H1 (cell line): ENCODE measurements at regions not wholly inside any gene's neighbourhood (a gene's known extent, or its start where the extent isn't known, plus 50 kb on each side); places are given as distances from the start of the nearest gene placed in this dataset.

Experiments
- CTCF ChIA-PET: fragments of 300-600 bp; sonication (Branson Sonifier 250); formaldehyde crosslinking; loops from one replicate; lab custom pipeline; 2021; ENCODE audit not compliant: partially characterized antibody; lab: Charles Lee
- POLR2A ChIA-PET: fragments of 300-600 bp; sonication (Branson Sonifier 250); formaldehyde crosslinking; loops from one replicate; lab custom pipeline; 2021; ENCODE audit warnings: inconsistent platforms; ENCODE audit not compliant: partially characterized antibody; lab: Charles Lee
- DNase-seq, 2 experiments: peaks; one replicate each; pipeline versions ENCODE4 v3.0.0 to v3.0.0-alpha.2; 2010 to 2022; ENCODE audit warnings: low spot score in 2 of 2, low read depth in 1 of 2, mixed read lengths in 1 of 2
- FAIRE-seq: peaks from 2 replicates; lab custom pipeline; 2011; peaks lifted over from hg19 to GRCh38; lab: Jason Lieb, UNC
- H2AFZ ChIP-seq: 2 replicates; pipeline ENCODE4 v1.8.1; 2012; ENCODE audit warnings: low read length, inconsistent platforms
- H2AK5ac ChIP-seq: 2 replicates; pipeline ENCODE4 v1.6.1; 2013; ENCODE audit warnings: low read depth, low read length
- H2BK120ac ChIP-seq: replicated peaks from 2 replicates; pipeline ENCODE3; 2013; ENCODE audit warnings: low read depth, low read length, inconsistent platforms
- H2BK12ac ChIP-seq: 2 replicates; pipeline ENCODE4 v1.6.1; 2013; ENCODE audit warnings: low read depth, low read length
- H2BK15ac ChIP-seq: 2 replicates; pipeline ENCODE4 v1.6.1; 2013; ENCODE audit warnings: low read length
- H2BK20ac ChIP-seq: 2 replicates; pipeline ENCODE4 v1.6.1; 2013; ENCODE audit warnings: low read length
- H2BK5ac ChIP-seq: 2 replicates; pipeline ENCODE4 v1.6.1; 2013; ENCODE audit warnings: low read depth, low read length
- H3K14ac ChIP-seq: 2 replicates; pipeline ENCODE4 v1.6.1; 2013; ENCODE audit warnings: inconsistent platforms; ENCODE audit not compliant: insufficient read length
- H3K18ac ChIP-seq: 2 replicates; pipeline ENCODE4 v1.6.1; 2013; ENCODE audit warnings: low read length; ENCODE audit errors: extremely low read depth
- H3K23ac ChIP-seq: 2 replicates; pipeline ENCODE4 v1.6.1; 2013; ENCODE audit warnings: inconsistent platforms; ENCODE audit not compliant: insufficient read length
- H3K23me2 ChIP-seq: 2 replicates; pipeline ENCODE4 v1.6.1; 2013; ENCODE audit warnings: low read depth, low read length
- H3K27ac ChIP-seq: 2 replicates; pipeline ENCODE4 v1.6.1; 2011; ENCODE audit warnings: low read depth, low read length, inconsistent platforms
- H3K27me3 ChIP-seq, 4 experiments: replicated peaks in 1 of 4; 1 replicate in 1 of 4; 2 replicates in 3 of 4; pipeline versions ENCODE4 v1.6.1 to v1.8.1; 2011 to 2013; ENCODE audit warnings: low read length in 3 of 4, mild to moderate bottlenecking in 3 of 4, inconsistent platforms in 2 of 4, mixed read lengths in 2 of 4, moderate library complexity in 1 of 4; ENCODE audit not compliant: control insufficient read depth in 3 of 4, insufficient read depth in 3 of 4; ENCODE audit errors: extremely low read depth in 1 of 4
- H3K36me3 ChIP-seq, 4 experiments: 2 replicates each; pipeline versions ENCODE4 v1.6.1 to v1.8.1; 2011 to 2013; ENCODE audit warnings: mild to moderate bottlenecking in 4 of 4, low read length in 3 of 4, moderate library complexity in 2 of 4, control low read depth in 1 of 4, inconsistent platforms in 1 of 4; ENCODE audit not compliant: insufficient read depth in 4 of 4, control insufficient read depth in 2 of 4
- H3K4ac ChIP-seq: replicated peaks from 2 replicates; pipeline ENCODE3; 2013; ENCODE audit warnings: low read length, low read depth, mixed read lengths, inconsistent platforms; ENCODE audit not compliant: insufficient read length
- H3K4me1 ChIP-seq, 4 experiments: replicated peaks in 1 of 4; 1 replicate in 1 of 4; 2 replicates in 3 of 4; pipeline versions ENCODE4 v1.6.1 to v1.8.1; 2011 to 2013; ENCODE audit warnings: low read length in 3 of 4, inconsistent platforms in 2 of 4, mixed read lengths in 1 of 4; ENCODE audit not compliant: insufficient read depth in 4 of 4, control insufficient read depth in 3 of 4
- H3K4me2 ChIP-seq, 2 experiments: 2 replicates each; pipeline versions ENCODE4 v1.6.1 to v1.8.1; 2011 to 2013; ENCODE audit warnings: low read depth in 2 of 2, low read length in 2 of 2, control low read depth in 1 of 2, inconsistent platforms in 1 of 2, mild to moderate bottlenecking in 1 of 2; ENCODE audit not compliant: insufficient read depth in 1 of 2
- H3K4me3 ChIP-seq, 4 experiments: fragments of 200-600, 300-600 bp in 1 of 4; sonication (generic), shearing (Covaris generic), sonication (Bioruptor Twin) in 1 of 4; 2 replicates each; pipeline versions ENCODE4 v1.5.1 to v1.8.1; 2011 to 2016; ENCODE audit warnings: low read length in 4 of 4, low read depth in 3 of 4, control low read depth in 2 of 4, inconsistent platforms in 2 of 4, mild to moderate bottlenecking in 2 of 4, mixed read lengths in 1 of 4, moderate library complexity in 1 of 4; ENCODE audit not compliant: insufficient read depth in 2 of 4; ENCODE audit errors: extremely low read depth in 1 of 4
- H3K56ac ChIP-seq: replicated peaks from 2 replicates; pipeline ENCODE3; 2013; ENCODE audit warnings: low read depth, mild to moderate bottlenecking, mixed read lengths, low read length, inconsistent platforms; ENCODE audit not compliant: insufficient read length
- H3K79me1 ChIP-seq: 2 replicates; pipeline ENCODE4 v1.6.1; 2013; ENCODE audit warnings: low read depth, low read length, control low read depth
- H3K79me2 ChIP-seq, 2 experiments: 2 replicates each; pipeline versions ENCODE4 v1.6.1 to v1.8.1; 2012 to 2013; ENCODE audit warnings: low read length in 2 of 2, mild to moderate bottlenecking in 2 of 2, inconsistent platforms in 1 of 2; ENCODE audit not compliant: insufficient read depth in 2 of 2, control insufficient read depth in 1 of 2
- H3K9ac ChIP-seq, 4 experiments: replicated peaks in 1 of 4; 1 replicate in 1 of 4; 2 replicates in 3 of 4; pipeline versions ENCODE4 v1.6.1 to v1.8.1; 2011 to 2013; ENCODE audit warnings: low read depth in 3 of 4, low read length in 3 of 4, control low read depth in 2 of 4, mild to moderate bottlenecking in 2 of 4, moderate library complexity in 2 of 4, inconsistent platforms in 1 of 4; ENCODE audit errors: extremely low read depth in 1 of 4
- H3K9me3 ChIP-seq, 2 experiments: 2 replicates each; pipeline versions ENCODE4 v1.6.1 to v1.8.1; 2012 to 2013; ENCODE audit warnings: mild to moderate bottlenecking in 2 of 2, moderate library complexity in 2 of 2, control low read depth in 1 of 2, inconsistent platforms in 1 of 2, low read depth in 1 of 2, low read length in 1 of 2, mixed read lengths in 1 of 2; ENCODE audit not compliant: insufficient read depth in 2 of 2
- H4K20me1 ChIP-seq, 2 experiments: replicated peaks in 1 of 2; 2 replicates each; pipeline versions ENCODE3 to v1.8.1; 2011 to 2013; ENCODE audit warnings: inconsistent platforms in 2 of 2, low read length in 2 of 2, mild to moderate bottlenecking in 1 of 2; ENCODE audit not compliant: insufficient read depth in 2 of 2, control insufficient read depth in 1 of 2
- H4K5ac ChIP-seq: 2 replicates; pipeline ENCODE4 v1.6.1; 2013; ENCODE audit warnings: low read length, low read depth, mixed read lengths, inconsistent platforms; ENCODE audit not compliant: insufficient read length
- H4K8ac ChIP-seq: 2 replicates; pipeline ENCODE4 v1.8.0; 2013; ENCODE audit warnings: mild to moderate bottlenecking, moderate library complexity, low read length, inconsistent platforms; ENCODE audit not compliant: insufficient read depth; ENCODE audit errors: extremely low read depth
- H4K91ac ChIP-seq: replicated peaks from 2 replicates; pipeline ENCODE3; 2013; ENCODE audit warnings: low read length, mixed read lengths, inconsistent platforms; ENCODE audit not compliant: insufficient read length
- ASH2L ChIP-seq: fragments of 200-600, 300-600 bp; sonication (generic); IDR thresholded peaks from one replicate; pipeline ENCODE4 v1.7.1; 2017; ENCODE audit warnings: low read length
- BACH1 ChIP-seq: IDR thresholded peaks from 2 replicates; pipeline ENCODE4 v1.6.1; 2012; ENCODE audit warnings: low read length, improper control_type of control experiment
- BCL11A ChIP-seq, 2 experiments: IDR thresholded peaks; one replicate each; pipeline ENCODE4 v1.6.1; 2011; ENCODE audit warnings: low read depth in 2 of 2, low read length in 2 of 2, mild to moderate bottlenecking in 2 of 2
- CEBPB ChIP-seq: IDR thresholded peaks from 2 replicates; pipeline ENCODE4 v1.6.1; 2012; ENCODE audit warnings: low read depth, low read length
- EZH2 ChIP-seq: fragments of 200-600 bp; sonication (generic); IDR thresholded peaks from 2 replicates; pipeline ENCODE4 v1.7.1; 2012; ENCODE audit warnings: low read depth, mild to moderate bottlenecking, moderate library complexity, low read length, inconsistent platforms; ENCODE audit not compliant: severe bottlenecking
- FOSL1 ChIP-seq: IDR thresholded peaks from 2 replicates; pipeline ENCODE4 v1.6.1; 2011; ENCODE audit warnings: mild to moderate bottlenecking, low read depth, low read length, moderate library complexity; ENCODE audit not compliant: insufficient read depth
- RBBP5 ChIP-seq: IDR thresholded peaks from 2 replicates; pipeline ENCODE4 v1.7.1; 2012; ENCODE audit warnings: low read depth, mild to moderate bottlenecking, inconsistent platforms, low read length, moderate library complexity, borderline replicate concordance
- SIX5 ChIP-seq: IDR thresholded peaks from 2 replicates; pipeline ENCODE4 v1.6.1; 2011; ENCODE audit warnings: mild to moderate bottlenecking, low read depth, low read length
- YY1 ChIP-seq: IDR thresholded peaks from 2 replicates; pipeline ENCODE4 v1.6.1; 2011; ENCODE audit warnings: low read depth, mild to moderate bottlenecking, low read length
- WGBS, 2 experiments: shearing (Covaris generic) in 1 of 2; methylation state at CpG; one replicate each; pipeline versions ENCODE4 v1.1.6 to v1.1.7; 2013 to 2015; ENCODE audit warnings: low lambda C conversion rate in 2 of 2, mixed read lengths in 2 of 2, inconsistent platforms in 1 of 2, low coverage in 1 of 2, missing lambda C conversion rate in 1 of 2; ENCODE audit not compliant: insufficient replicate concordance in 2 of 2, insufficient coverage in 1 of 2, insufficient read length in 1 of 2; ENCODE audit errors: extremely low coverage in 1 of 2, missing lambda C conversion rate in 1 of 2; 5-methylcytosine and 5-hydroxymethylcytosine counted together

DNA sequence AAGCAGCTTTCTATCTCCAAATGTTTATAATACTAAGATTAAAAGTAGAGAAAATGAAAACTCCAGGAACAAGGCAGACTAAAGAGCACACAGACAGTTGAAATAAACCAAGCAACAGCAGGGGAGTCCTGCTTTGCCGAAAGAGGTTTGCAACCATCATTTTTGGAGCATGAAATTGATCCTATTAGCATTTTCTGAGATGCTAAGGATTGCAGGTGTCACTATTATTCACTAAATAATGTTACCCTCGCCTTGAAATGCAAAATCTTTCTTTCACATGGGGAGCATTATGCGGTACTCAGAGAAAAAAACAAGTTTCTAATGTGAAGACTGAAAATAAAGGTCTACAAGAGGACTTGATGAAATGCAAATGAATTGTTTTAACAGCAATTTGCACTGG, 81.7 kb upstream of the DNAJC10 start:
- no peak for FAIRE-seq
- no peaks in the 10 kb centered on the region for H3K9me3 ChIP-seq
- H2BK5ac ChIP-seq, result no peak overlapping the region
- peaks cover 0 to 4% (median 1%) of the 10 kb centered on the region in 4 experiments; a peak in 2 of 7 replicates for H3K4me1 ChIP-seq
- H3K9ac ChIP-seq, result no peak overlapping the region
- no peaks in the 10 kb centered on the region for H3K36me3 ChIP-seq
- no peaks in the 10 kb centered on the region for H3K79me2 ChIP-seq
- no peak overlapping the region for H2BK12ac ChIP-seq
- no peak overlapping the region for H3K56ac ChIP-seq
- no peak overlapping the region for H3K4ac ChIP-seq
- H3K27me3 ChIP-seq, result no peaks in the 10 kb centered on the region
- H2AFZ ChIP-seq, result no peak overlapping the region
- no peak overlapping the region for H3K4me2 ChIP-seq
- no peak overlapping the region for H4K91ac ChIP-seq
- H3K23ac ChIP-seq, result no peak overlapping the region
- no peak for DNase-seq
- no peak overlapping the region for H4K5ac ChIP-seq
- CTCF ChIA-PET, result interaction anchor here (0.6 to 4.7 kb wide), 3 partner anchors 14 to 124 kb away, joined by 3 to 30 read pairs (median 3); no protein-coding TSS in a partner anchor
- no peak overlapping the region for H3K27ac ChIP-seq
- H2BK20ac ChIP-seq, result no peak overlapping the region
- H2AK5ac ChIP-seq, result no peak overlapping the region
- no peak overlapping the region for H4K8ac ChIP-seq
- TF ChIP-seq RBBP5 (no peak), CEBPB (no peak), FOSL1 (no peak), BACH1 (no peak), ASH2L (no peak), YY1 (no peak), BCL11A (IDR thresholded peaks at IDR 0.05; ENCODE audit: low read depth in 2 of 2, low read length in 2 of 2) (no peak), EZH2 (no peak), SIX5 (no peak)
- H3K14ac ChIP-seq, result no peak overlapping the region
- H4K20me1 ChIP-seq, result no peaks in the 10 kb centered on the region
- no peaks in the 10 kb centered on the region for H3K23me2 ChIP-seq
- no peak overlapping the region for H2BK120ac ChIP-seq
- no peak overlapping the region for H2BK15ac ChIP-seq
- WGBS, 2 experiments, result 66% methylated on average over 3 of the region's 3 CpGs; no CpG with 5 or more reads in 1 of the 2 experiments
- no peak overlapping the region for H3K18ac ChIP-seq
- POLR2A ChIA-PET, result no interaction called here
- H3K4me3 ChIP-seq, result no peak overlapping the region
- no peaks in the 10 kb centered on the region for H3K79me1 ChIP-seq
